NB4 (cell line): ENCODE measurements at regions not wholly inside any gene's neighbourhood (a gene's known extent, or its start where the extent isn't known, plus 50 kb on each side); places are given as distances from the start of the nearest gene placed in this dataset.

Source experiments
- DNase-seq: peaks from one replicate; pipeline ENCODE4 v3.0.0; 2010; ENCODE audit warnings: low read depth
- H3K4me3 ChIP-seq: one replicate; pipeline ENCODE4 v1.5.1; 2011; ENCODE audit warnings: mild to moderate bottlenecking, low read depth, low read length, moderate library complexity
- MYC ChIP-seq: IDR thresholded peaks from 2 replicates; pipeline ENCODE4 v1.6.1; 2011; ENCODE audit warnings: low read depth, low read length
- POLR2A ChIP-seq: IDR thresholded peaks from 2 replicates; pipeline ENCODE4 v1.6.1; 2011; ENCODE audit warnings: mild to moderate bottlenecking; ENCODE audit not compliant: insufficient read length; ENCODE audit errors: extremely low read depth
- TF ChIP-seq, protein P1 (sequence below): IDR thresholded peaks from one replicate; pipeline ENCODE4 v1.5.1; 2012; ENCODE audit warnings: low read depth, low read length
- TF ChIP-seq, protein P2 (sequence below): IDR thresholded peaks from 2 replicates; pipeline ENCODE4 v1.6.1; 2011; ENCODE audit warnings: low read depth, low read length

DNA sequence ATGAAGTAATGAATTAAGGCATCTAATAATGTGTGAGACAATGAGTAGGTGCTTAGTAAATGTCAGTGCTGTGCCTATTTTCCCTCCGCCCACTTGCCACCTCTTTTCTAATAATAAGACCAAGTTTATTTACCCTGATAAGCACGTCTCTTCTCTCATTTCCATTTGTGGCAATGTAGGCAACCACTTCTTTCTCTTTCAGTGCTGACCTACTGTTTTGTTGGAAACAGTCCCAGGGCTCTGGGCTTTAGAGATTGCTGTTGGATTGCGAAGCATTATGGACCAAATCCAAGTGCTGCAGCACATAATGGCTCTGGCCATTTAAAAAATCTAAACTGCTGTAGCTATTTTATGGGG is 141.3 kb upstream of the PLEKHG7 start:
- no peak overlapping the region for H3K4me3 ChIP-seq
- TF ChIP-seq, protein P1, sequence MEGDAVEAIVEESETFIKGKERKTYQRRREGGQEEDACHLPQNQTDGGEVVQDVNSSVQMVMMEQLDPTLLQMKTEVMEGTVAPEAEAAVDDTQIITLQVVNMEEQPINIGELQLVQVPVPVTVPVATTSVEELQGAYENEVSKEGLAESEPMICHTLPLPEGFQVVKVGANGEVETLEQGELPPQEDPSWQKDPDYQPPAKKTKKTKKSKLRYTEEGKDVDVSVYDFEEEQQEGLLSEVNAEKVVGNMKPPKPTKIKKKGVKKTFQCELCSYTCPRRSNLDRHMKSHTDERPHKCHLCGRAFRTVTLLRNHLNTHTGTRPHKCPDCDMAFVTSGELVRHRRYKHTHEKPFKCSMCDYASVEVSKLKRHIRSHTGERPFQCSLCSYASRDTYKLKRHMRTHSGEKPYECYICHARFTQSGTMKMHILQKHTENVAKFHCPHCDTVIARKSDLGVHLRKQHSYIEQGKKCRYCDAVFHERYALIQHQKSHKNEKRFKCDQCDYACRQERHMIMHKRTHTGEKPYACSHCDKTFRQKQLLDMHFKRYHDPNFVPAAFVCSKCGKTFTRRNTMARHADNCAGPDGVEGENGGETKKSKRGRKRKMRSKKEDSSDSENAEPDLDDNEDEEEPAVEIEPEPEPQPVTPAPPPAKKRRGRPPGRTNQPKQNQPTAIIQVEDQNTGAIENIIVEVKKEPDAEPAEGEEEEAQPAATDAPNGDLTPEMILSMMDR, result no peak
- TF ChIP-seq, protein P2, sequence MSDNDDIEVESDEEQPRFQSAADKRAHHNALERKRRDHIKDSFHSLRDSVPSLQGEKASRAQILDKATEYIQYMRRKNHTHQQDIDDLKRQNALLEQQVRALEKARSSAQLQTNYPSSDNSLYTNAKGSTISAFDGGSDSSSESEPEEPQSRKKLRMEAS, result no peak
- no peak for TF ChIP-seq POLR2A
- TF ChIP-seq MYC, result no peak

DNA sequence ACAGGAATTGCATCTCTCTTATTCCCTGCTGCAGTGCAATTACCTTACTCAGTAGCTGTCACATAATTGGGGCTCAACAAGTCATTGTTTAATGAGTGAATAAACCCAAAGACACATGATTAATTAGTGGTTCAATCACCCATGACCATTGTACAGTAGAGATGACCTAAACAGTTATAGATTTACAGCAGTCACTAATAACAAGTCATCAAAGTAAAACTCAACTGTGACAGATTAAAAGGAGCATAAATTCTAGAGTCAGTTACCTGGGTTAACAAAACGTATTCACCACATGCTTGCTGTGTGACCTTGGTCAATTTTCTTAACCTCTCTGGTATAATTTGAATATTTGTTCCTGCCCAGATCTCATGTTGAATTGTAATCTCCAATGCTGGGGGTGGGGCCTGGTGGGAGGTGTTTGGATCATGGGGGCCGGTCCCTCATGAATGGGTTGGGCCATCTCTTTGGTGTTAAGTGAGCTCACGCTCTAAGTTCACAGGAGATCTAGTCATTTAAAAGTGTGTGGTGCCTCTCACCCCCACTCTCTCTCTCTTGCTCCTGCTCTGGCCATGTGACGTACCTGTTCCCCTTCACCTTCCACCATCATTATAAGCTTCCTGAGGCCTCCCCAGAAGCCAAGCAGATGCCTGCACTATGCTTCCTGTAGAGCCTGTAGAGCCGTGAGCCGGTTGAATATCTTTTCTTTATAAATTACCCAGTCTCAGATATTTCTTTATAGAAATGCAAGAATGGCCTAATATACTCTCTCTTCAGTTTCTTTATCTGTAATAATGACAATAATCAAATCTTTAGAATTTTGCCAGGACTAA is 141.9 kb upstream of the PLEKHG7 start:
- DNase-seq, result no peak
- TF ChIP-seq POLR2A (no peak), MYC (no peak)
- TF ChIP-seq, protein P2, result no peak
- TF ChIP-seq, protein P1, result no peak
- no peak overlapping the region for H3K4me3 ChIP-seq

More for the DNA sequence above, 141.3 kb upstream of the PLEKHG7 start:
- no peak for DNase-seq

DNA sequence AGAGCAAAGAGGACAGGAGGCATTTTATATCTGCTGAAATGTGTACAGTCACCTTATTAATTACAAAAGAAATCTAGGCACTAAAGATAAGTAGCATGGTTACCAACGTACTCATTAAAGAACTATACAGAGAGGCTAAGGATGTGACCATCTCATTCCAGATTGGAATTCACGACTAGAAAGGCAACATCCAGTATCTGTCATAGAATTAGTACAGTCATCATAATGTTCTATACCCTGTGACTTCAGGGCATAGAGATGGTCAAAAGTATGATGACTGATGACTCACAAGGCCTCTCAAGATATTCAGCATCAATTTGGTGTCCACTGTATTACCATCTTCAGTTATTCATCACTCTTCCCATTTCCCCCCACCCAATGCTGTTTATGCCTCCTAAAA is 144.0 kb upstream of the PLEKHG7 start:
- TF ChIP-seq POLR2A (no peak), MYC (no peak)
- TF ChIP-seq, protein P2, result no peak
- TF ChIP-seq, protein P1, result no peak
- DNase-seq, result no peak
- no peak overlapping the region for H3K4me3 ChIP-seq

DNA sequence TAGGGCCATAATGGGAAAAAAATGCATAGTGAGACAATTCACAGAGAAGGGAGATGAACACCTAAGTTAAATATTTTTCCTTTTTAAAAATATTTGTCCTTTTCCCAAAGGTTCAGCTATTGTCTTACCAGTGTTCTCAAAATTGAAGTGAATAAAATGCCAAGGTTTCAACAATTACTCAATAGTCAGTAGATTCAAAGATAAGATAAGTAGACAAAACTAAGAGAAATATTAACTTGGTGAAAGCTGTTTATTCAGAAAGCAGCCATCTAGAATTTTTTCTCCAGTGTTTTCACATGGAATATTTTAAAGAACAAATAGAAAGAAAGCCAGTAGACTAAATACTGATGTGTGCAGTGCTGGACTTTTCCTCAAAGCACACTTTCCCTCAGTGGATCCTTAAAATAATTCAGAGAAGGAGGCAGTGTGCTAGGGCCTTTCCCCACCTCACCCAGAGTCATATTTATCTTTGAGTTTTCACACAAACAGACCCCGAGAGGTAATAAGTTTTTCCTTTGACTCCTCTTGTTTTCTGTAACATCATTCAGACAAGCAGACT is 144.5 kb upstream of the PLEKHG7 start:
- DNase-seq, result no peak
- TF ChIP-seq, protein P1, result no peak
- TF ChIP-seq MYC (no peak), POLR2A (no peak)
- TF ChIP-seq, protein P2, result no peak
- no peak overlapping the region for H3K4me3 ChIP-seq

DNA sequence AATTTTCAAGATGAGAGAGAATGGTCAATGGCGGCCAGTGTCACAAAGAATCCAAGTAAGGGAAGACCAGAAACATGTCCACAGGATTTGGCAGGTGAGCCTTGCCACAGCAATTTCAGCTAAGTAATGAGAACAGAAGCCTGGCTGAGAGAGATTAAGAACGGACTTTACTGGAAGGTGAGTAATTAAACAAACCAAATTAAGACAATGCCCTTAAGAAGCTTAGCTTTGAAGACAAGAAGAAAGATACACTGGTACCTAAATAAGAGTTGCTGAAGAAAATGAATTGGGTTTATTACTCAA is 145.4 kb upstream of the PLEKHG7 start:
- H3K4me3 ChIP-seq, result no peak overlapping the region
- DNase-seq, result no peak
- TF ChIP-seq, protein P2, result no peak
- TF ChIP-seq, protein P1, result no peak
- TF ChIP-seq POLR2A (no peak), MYC (no peak)
